ENCODE measurements at regions not wholly inside any gene's neighbourhood (a gene's known extent, or its start where the extent isn't known, plus 50 kb on each side); places are given as distances from the start of the nearest gene placed in this dataset.

- no peaks in the 10 kb centered on the region for H3K27me3 ChIP-seq
- no peak overlapping the region for H3K4me3 ChIP-seq
- H3K4me1 ChIP-seq: no peaks in the 10 kb centered on the region
- intact Hi-C loops (cut with DNase I): no loop called here
- 44% methylated on average over 5 of the region's 5 CpGs for WGBS (ENCODE audit: insufficient coverage, low coverage, low lambda C conversion rate, missing lambda C conversion rate)
- ATAC-seq (no peak), DNase-seq (no peak)
- no peak overlapping the region for H3K27ac ChIP-seq
- no peaks in the 10 kb centered on the region for H3K36me3 ChIP-seq
- TF ChIP-seq CTCF (IDR thresholded peaks at IDR 0.05): no peak
- TF ChIP-seq POLR2A (IDR thresholded peaks at IDR 0.05): no peak
- no peaks in the 10 kb centered on the region for H3K9me3 ChIP-seq
Measured at GRCh38 chr18:39238981-39239660, 1673.5 kb upstream of the CELF4 start.

- H3K27ac ChIP-seq: no peak overlapping the region
- TF ChIP-seq POLR2A (IDR thresholded peaks at IDR 0.05) (no peak), CTCF (IDR thresholded peaks at IDR 0.05) (no peak)
- ATAC-seq: peak in 1 of 4 donors; percentile 33
- intact Hi-C loops (cut with DNase I): no loop called here
- no CpG with 5 or more reads among the region's 19 CpGs for WGBS (ENCODE audit: insufficient coverage, low coverage, low lambda C conversion rate, missing lambda C conversion rate)
- no peaks in the 10 kb centered on the region for H3K9me3 ChIP-seq
- H3K36me3 ChIP-seq: no peaks in the 10 kb centered on the region
- H3K4me1 ChIP-seq: no peaks in the 10 kb centered on the region
- peak in 1 of 3 donors; percentile 49 for DNase-seq
- no peak overlapping the region for H3K4me3 ChIP-seq
- no peaks in the 10 kb centered on the region for H3K27me3 ChIP-seq
Measured at GRCh38 chr18:39235118-39235719, 1669.6 kb upstream of the CELF4 start.

GRCh38 chr18:39232937-39233336, 1667.3 kb upstream of the CELF4 start:
- H3K27ac ChIP-seq: no peak overlapping the region
- ATAC-seq (no peak), DNase-seq (no peak)
- H3K27me3 ChIP-seq: no peaks in the 10 kb centered on the region
- intact Hi-C loops (cut with DNase I): no loop called here
- whole genome bisulfite sequencing (ENCODE audit: insufficient coverage, low coverage, low lambda C conversion rate, missing lambda C conversion rate): 55% methylated on average over 7 of the region's 8 CpGs
- no peaks in the 10 kb centered on the region for H3K4me1 ChIP-seq
- TF ChIP-seq POLR2A (IDR thresholded peaks at IDR 0.05) (no peak), CTCF (IDR thresholded peaks at IDR 0.05) (no peak)
- H3K9me3 ChIP-seq: no peaks in the 10 kb centered on the region
- no peak overlapping the region for H3K4me3 ChIP-seq
- H3K36me3 ChIP-seq: no peaks in the 10 kb centered on the region

GRCh38 chr18:39232490-39232889, 1666.9 kb upstream of the CELF4 start:
- no peak overlapping the region for H3K4me3 ChIP-seq
- DNase-seq (no peak), ATAC-seq (no peak)
- intact Hi-C loops (cut with DNase I): no loop called here
- no peaks in the 10 kb centered on the region for H3K27me3 ChIP-seq
- WGBS (ENCODE audit: insufficient coverage, low coverage, low lambda C conversion rate, missing lambda C conversion rate): 37% methylated on average over 2 of the region's 2 CpGs
- H3K27ac ChIP-seq: no peak overlapping the region
- H3K4me1 ChIP-seq: no peaks in the 10 kb centered on the region
- no peaks in the 10 kb centered on the region for H3K9me3 ChIP-seq
- TF ChIP-seq CTCF (IDR thresholded peaks at IDR 0.05) (no peak), POLR2A (IDR thresholded peaks at IDR 0.05) (no peak)
- no peaks in the 10 kb centered on the region for H3K36me3 ChIP-seq
